ENCODE measurements at regions not wholly inside any gene's neighbourhood (a gene's known extent, or its start where the extent isn't known, plus 50 kb on each side); places are given as distances from the start of the nearest gene placed in this dataset.

DNA sequence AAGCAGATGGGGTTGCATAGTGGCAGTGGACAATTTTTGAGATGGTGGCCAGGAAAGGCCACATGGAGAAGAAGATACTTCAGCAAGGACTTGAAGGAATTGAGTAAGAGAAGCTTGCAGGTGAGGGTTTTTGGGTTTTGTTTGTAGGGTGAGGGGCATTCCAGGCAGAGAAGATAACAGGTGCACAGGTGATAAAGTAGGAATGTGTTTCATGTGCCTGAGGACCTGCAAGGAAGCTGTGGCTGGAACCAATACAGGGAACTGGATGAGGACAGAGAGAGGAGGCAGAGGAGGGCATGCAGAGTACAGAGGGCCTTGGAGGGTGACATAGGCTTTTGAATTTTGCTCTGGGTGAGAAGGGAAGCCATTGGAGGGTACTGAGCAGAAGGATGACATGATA lies 314.5 kb downstream of the KLF12 start:
- Mint-ChIP-seq H3K36me3 (no peaks in the 10 kb centered on the region), H3K9me3 (peaks cover 0 to 15% (median 7%) of the 10 kb centered on the region in 7 donors), H3K27me3 (ENCODE audit: low read depth in 3 of 3) (no peaks in the 10 kb centered on the region), H3K4me3 (no peak overlapping the region), H3K4me1 (no peaks in the 10 kb centered on the region), H3K27ac (no peak overlapping the region)
- H3K27me3 ChIP-seq (ENCODE audit: control insufficient read depth in 2 of 2, insufficient read depth in 2 of 2, low read length in 2 of 2) = no peaks in the 10 kb centered on the region
- no peak overlapping the region for H3K9ac ChIP-seq (ENCODE audit: insufficient read depth, low read length, poor library complexity, severe bottlenecking)
- H3K4me1 ChIP-seq (ENCODE audit: control insufficient read depth in 1 of 2, insufficient read depth in 2 of 2, low read length in 2 of 2) = no peaks in the 10 kb centered on the region
- peaks cover 0 to 2% of the 10 kb centered on the region in 2 donors for H3K9me3 ChIP-seq (replicated peaks in 1 of 2; ENCODE audit: control insufficient read depth in 1 of 2, insufficient read depth in 1 of 2, low read length in 2 of 2)
- no peaks in the 10 kb centered on the region for H3K79me2 ChIP-seq (ENCODE audit: insufficient read depth, low read length)
- no peak overlapping the region for H2AFZ ChIP-seq (ENCODE audit: insufficient read depth, low read depth, low read length, poor library complexity, severe bottlenecking)
- no peak overlapping the region for H3K27ac ChIP-seq (ENCODE audit: low read depth in 1 of 2, low read length in 2 of 2)
- TF ChIP-seq CTCF (IDR thresholded peaks at IDR 0.05) = no peak
- intact Hi-C loops (cut with micrococcal nuclease) = no loop called here
- no peak overlapping the region for H3K4me2 ChIP-seq (replicated peaks; ENCODE audit: extremely low read depth, low read length, poor library complexity, severe bottlenecking)
- H3K36me3 ChIP-seq (replicated peaks in 1 of 2; ENCODE audit: control insufficient read depth in 1 of 2, insufficient read depth in 2 of 2, low read length in 2 of 2) = no peaks in the 10 kb centered on the region
- no peak overlapping the region for H3K4me3 ChIP-seq (replicated peaks in 1 of 3; ENCODE audit: low read depth in 2 of 3, low read length in 3 of 3)
- no peaks in the 10 kb centered on the region for H4K20me1 ChIP-seq (ENCODE audit: insufficient read depth, low read length)
- no peak for DNase-seq

GRCh38 chr13:73816702-73817101 lies 317.5 kb downstream of the KLF12 start:
- intact Hi-C loops (cut with micrococcal nuclease) = no loop called here
- Histone ChIP-seq H3K27ac (ENCODE audit: low read depth in 1 of 2, low read length in 2 of 2) (no peak overlapping the region), H3K4me1 (ENCODE audit: control insufficient read depth in 1 of 2, insufficient read depth in 2 of 2, low read length in 2 of 2) (no peaks in the 10 kb centered on the region), H3K27me3 (ENCODE audit: control insufficient read depth in 2 of 2, insufficient read depth in 2 of 2, low read length in 2 of 2) (no peaks in the 10 kb centered on the region), H3K79me2 (ENCODE audit: insufficient read depth, low read length) (no peaks in the 10 kb centered on the region), H3K36me3 (replicated peaks in 1 of 2; ENCODE audit: control insufficient read depth in 1 of 2, insufficient read depth in 2 of 2, low read length in 2 of 2) (no peaks in the 10 kb centered on the region), H2AFZ (ENCODE audit: insufficient read depth, low read depth, low read length, poor library complexity, severe bottlenecking) (no peak overlapping the region), H3K4me2 (replicated peaks; ENCODE audit: extremely low read depth, low read length, poor library complexity, severe bottlenecking) (no peak overlapping the region), H3K9ac (ENCODE audit: insufficient read depth, low read length, poor library complexity, severe bottlenecking) (no peak overlapping the region), H3K9me3 (replicated peaks in 1 of 2; ENCODE audit: control insufficient read depth in 1 of 2, insufficient read depth in 1 of 2, low read length in 2 of 2) (peaks cover 0 to 2% of the 10 kb centered on the region in 2 donors), H4K20me1 (ENCODE audit: insufficient read depth, low read length) (no peaks in the 10 kb centered on the region), H3K4me3 (replicated peaks in 1 of 3; ENCODE audit: low read depth in 2 of 3, low read length in 3 of 3) (no peak overlapping the region)
- H3K27ac Mint-ChIP-seq = no peak overlapping the region
- WGBS (ENCODE audit: insufficient coverage) = 87% methylated on average over 2 of the region's 2 CpGs
- H3K9me3 Mint-ChIP-seq = peaks cover 0 to 11% (median 5%) of the 10 kb centered on the region in 7 donors
- H3K4me1 Mint-ChIP-seq = no peaks in the 10 kb centered on the region
- no peaks in the 10 kb centered on the region for H3K36me3 Mint-ChIP-seq
- H3K4me3 Mint-ChIP-seq = no peak overlapping the region
- no peaks in the 10 kb centered on the region for H3K27me3 Mint-ChIP-seq (ENCODE audit: low read depth in 3 of 3)
- no peak for TF ChIP-seq CTCF (IDR thresholded peaks at IDR 0.05)
- no peak for DNase-seq

All from CD14-positive monocyte (primary cell).